ENCODE measurements at regions not wholly inside any gene's neighbourhood (a gene's known extent, or its start where the extent isn't known, plus 50 kb on each side); places are given as distances from the start of the nearest gene placed in this dataset.
A peak's percentile ranks its signal among the peaks of the same experiment; 100 is the strongest.

GRCh38 chr11:32161293-32161692, 70.4 kb downstream of the RCN1 start:
- no peak for DNase-seq

DNA sequence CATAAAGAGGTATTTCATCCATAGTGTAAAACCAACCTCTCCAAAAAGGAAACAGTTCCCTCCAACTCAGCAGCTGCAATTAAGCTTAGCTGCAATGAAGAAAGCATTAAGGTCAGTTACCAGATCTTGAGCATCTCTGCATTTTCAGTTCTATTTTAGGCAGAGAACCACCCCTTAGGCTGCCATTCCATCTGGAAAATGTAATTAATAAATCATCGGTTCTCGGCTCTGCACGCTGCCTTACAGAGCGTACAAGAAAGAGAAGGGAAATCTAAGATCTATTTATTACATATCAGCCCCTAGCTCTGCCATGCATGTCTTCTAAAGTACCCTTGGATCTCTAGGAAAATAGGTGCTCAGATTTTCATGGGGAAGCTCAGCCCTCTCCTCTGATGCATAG, 71.5 kb downstream of the RCN1 start:
- no peak for DNase-seq

GRCh38 chr11:32162906-32163305, 72.0 kb downstream of the RCN1 start:
- DNase-seq: no peak

- DNase-seq: no peak
Measured at GRCh38 chr11:32163557-32163956, 72.7 kb downstream of the RCN1 start.

GRCh38 chr11:32164836-32165235, 74.0 kb downstream of the RCN1 start:
- DNase-seq: no peak

GRCh38 chr11:32168924-32169323, 78.0 kb downstream of the RCN1 start:
- no peak for DNase-seq

DNA sequence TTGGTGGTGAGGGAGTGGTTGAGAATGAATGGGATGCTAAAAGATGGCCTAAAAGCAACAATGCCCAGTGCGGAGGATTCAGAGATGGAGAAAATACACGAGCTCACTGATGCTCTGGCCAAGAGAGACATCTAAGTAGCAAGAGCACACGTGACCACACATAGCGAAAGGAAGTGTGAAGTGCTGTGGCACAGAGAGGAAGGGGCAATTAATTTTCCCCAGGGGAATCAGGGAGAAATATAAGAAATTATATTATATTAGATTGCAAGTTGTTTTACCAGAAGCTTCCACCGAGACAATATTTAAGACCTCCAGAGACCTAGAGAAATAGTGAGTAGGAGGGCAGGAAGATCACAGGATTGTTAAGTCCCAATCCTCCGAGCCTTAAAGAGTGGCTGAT, 80.6 kb downstream of the RCN1 start:
- no peak for DNase-seq

GRCh38 chr11:32172041-32172847, 81.4 kb downstream of the RCN1 start:
- no peak for DNase-seq

DNA sequence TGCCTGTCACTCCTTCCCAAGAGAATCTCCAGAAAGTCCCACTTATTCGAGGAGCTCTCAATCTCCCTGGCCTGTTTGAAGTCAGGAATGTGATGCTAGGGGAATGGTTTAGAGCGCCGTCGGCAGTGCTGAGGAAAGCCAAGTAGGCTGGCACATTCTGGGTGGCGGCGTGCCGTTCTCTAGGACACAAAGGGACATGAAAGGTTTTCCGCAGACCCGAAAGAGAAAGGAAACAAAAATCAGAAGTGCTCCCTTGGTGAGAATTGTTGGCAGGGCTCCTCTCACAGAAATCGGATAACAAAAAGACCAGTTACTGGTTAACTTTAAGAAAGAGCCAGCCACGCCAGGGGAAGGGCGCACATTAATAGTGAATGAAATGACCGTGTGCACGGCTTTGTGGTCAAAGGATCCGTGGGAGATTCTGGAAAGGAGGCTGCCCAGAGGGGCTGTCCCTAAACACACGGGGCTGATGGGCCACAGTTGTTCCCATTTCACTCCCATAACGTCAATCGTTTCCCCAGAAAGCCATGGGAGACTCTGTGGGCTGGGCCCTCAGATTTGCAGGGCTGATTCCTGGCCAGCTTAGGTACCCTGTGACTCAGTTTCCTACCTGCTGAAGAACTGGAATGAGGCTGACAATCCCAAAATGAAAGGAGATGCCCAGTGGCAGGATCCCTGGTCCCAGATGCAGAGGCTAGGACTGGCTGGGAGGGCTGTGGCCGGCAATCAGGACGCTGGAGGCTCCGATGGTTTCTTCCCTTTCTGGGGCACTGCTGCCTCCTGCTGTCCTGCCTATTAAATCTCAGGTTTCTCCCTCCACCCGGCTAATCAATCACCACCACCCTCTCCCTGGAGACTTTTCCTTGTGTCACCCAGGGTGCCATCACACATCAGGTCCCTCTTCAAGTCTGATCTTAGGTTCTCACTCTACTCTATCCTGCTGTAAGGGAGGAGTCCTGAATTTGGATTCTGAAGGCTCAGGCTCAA, 82.3 kb downstream of the RCN1 start:
- DNase-seq: peak; percentile 43

DNA sequence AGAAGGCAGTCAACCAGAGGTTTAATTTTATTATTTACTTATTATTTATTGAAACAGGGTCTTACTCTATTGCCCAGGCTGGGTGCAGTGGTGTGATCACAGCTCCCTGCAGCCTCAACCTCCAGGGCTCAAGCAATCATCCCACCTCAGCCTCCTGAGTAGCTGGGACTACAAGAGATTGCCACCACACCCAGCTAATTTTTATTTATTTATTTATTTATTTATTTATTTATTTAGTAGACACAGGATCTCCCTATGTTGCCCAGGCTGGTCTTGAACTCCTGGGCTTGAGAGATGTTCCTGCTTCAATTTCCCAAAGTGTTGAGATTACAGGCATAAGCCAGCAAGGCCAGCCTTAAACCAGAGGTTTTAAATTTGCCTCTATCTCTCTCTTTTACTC, 83.1 kb downstream of the RCN1 start:
- DNase-seq: no peak

DNA sequence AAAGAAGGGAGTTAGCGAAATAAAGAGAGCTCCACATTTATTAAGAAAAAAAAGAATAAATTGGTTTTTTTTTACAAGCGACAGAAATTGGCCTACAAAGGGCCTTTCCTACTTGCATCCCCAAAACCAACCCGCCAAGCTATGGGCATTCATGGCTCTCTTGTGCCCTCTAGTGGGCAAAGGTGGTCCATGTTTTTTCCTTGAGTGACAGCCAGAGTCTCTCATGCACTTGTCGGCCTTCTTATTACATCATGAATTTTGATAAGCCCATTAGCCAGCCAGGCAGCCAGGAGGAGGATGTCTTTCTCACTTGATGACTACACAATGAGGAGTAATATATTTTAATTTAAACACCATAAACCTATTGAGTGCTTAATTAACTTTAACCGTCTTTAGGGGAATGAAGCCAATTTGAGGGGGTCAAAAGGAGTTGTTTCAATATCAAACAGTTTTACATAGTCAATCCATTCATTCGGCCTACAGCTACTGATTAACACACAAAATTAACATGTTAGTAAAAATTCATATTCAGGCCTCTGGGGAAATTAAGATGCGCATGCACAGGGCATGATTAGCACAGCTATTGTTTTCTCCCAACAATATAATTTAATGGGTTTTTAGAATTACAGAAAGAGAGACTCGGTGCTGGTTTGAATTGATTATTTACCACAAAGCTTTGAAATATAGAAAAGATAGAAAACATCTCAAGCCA, 85.5 kb downstream of the RCN1 start:
- DNase-seq: peak; percentile 87

DNA sequence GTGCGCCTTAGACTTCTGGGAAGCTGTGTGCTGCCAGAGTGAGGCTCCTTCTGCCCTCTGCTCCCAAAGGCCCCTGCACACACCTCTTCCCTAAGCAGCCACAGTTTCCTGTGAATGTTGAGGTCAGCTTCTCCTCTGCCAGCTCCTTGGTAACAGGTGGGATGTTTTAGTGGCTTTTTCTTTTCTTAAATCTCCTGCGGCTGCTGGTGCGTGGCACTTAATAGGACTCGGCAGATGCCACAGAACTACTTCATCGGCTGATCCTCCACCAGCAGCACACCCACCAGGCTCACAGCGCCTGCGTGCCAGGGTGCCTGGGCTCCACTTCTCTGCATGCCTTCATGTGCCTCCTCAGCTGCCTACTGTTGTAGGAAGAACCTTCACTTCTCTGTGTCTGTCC, 87.8 kb downstream of the RCN1 start:
- DNase-seq: no peak

- DNase-seq: no peak
Measured at GRCh38 chr11:32183512-32183911, 92.6 kb downstream of the RCN1 start.

GRCh38 chr11:32184041-32184722, 93.3 kb downstream of the RCN1 start:
- no peak for DNase-seq

GRCh38 chr11:32184723-32185376, 94.0 kb downstream of the RCN1 start:
- DNase-seq: no peak

GRCh38 chr11:32186118-32186517, 95.2 kb downstream of the RCN1 start:
- DNase-seq: no peak

DNA sequence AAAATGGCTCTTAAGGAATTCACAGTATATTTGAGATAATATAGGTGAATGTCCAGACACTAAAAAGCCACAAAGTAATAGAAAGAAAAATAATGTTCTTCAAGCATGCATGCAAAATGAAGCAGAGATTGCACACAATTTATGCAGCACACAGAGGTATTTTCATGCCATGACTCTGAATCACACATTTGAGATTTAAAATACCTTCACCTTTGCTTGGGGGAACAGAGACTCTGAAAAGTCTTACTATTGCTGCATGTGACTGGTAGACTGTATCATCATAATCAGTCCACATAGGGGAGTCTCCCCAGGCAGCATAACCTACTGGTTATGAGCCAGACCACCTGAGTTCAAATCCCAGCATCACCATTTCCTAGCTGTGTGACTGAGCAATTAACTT, 96.2 kb downstream of the RCN1 start:
- no peak for DNase-seq

DNA sequence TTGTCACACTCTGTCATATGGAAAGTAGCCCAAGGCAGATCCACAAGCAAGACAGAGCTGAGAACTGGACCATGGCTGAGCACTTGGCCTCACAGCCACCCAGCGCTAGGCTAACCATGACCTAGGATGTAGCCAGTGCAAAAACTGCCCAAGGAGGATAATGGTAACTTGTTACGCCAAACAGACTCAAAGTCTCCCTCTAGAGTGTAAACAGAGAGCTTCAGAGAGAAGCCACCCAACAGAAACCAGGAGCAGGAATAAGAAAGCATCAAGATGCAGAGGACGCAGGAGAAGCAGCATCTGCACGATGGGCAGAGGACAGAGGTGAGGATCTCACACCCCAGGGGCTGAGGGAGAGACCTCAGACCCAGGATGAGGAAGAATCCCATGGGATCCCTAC, 97.9 kb downstream of the RCN1 start:
- DNase-seq: no peak

GRCh38 chr11:32196137-32196536, 105.3 kb downstream of the RCN1 start:
- no peak for DNase-seq

- no peak for DNase-seq
Measured at GRCh38 chr11:32198053-32198452, 107.2 kb downstream of the RCN1 start.

DNA sequence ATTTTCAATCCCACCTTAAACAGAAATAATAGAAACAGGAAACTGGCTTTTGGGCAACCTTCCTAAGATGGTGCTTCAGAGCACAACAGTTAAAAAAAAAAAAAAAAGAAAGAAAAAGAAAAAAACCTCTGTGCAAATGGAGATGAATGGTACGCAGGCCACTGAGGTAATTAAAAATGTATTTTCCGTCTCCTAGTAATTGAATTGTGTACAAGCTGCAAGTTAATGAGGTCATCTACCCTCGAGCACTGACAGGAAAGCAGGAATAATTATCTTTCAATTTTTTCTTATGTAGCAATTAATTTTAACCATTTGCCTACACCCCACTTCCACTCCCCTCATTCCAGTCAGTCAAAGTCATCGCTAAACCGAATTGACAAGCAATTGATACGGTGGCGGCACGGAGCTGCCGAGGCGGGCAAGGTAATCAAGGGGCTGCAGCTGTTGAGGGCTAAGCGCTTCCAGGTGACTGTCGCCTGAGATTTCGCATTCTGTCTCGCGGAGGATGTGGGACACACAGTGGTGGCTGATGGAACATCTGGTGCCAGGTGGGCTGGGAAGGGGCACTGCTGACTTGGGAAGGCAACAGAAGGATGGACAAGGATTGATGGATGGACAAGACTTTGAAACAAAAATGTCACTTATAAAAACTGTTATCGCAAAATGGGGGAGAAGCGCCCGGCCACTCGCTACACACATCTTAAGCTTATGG, 109.4 kb downstream of the RCN1 start:
- DNase-seq: no peak
